ENCODE measurements at regions not wholly inside any gene's neighbourhood (a gene's known extent, or its start where the extent isn't known, plus 50 kb on each side); places are given as distances from the start of the nearest gene placed in this dataset.

DNA sequence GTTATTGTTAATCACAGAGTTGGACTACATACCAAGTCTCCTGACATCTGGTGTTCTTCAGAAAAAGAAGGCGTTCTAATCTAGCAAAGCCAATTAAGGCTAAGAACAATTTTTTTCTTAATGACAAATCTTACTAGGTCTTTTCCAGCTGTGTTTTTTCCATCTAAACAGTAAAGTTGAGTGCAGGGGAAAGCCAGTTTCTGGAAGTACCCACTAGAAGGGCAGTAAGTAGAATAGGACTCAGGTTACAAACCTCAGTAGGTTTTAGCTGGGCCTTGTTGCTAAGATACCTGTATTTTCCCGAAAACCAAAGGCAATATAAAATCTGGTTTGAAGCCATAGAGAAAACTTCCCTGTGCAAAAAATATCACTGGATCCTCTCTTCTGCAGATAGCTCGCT, 351.9 kb downstream of the ETS1 start:
- Histone ChIP-seq H3K27me3 (ENCODE audit: control insufficient read depth in 2 of 2, insufficient read depth in 2 of 2, low read length in 2 of 2) (no peaks in the 10 kb centered on the region), H3K4me3 (replicated peaks in 1 of 3; ENCODE audit: insufficient read depth in 1 of 3, low read depth in 1 of 3, low read length in 3 of 3) (no peak overlapping the region), H3K9me3 (replicated peaks; ENCODE audit: control insufficient read depth, insufficient read depth, low read length) (no peaks in the 10 kb centered on the region), H3K4me2 (ENCODE audit: insufficient read depth, low read length) (no peak overlapping the region), H3K4me1 (ENCODE audit: control insufficient read depth, extremely low read depth, insufficient read depth, low read length) (peaks cover 25% of the 10 kb centered on the region), H3K9me1 (replicated peaks; ENCODE audit: control insufficient read depth, extremely low read depth, insufficient read depth, low read length) (no peaks in the 10 kb centered on the region), H3K36me3 (ENCODE audit: control insufficient read depth in 2 of 2, extremely low read depth in 1 of 2, insufficient read depth in 2 of 2, low read length in 2 of 2) (no peaks in the 10 kb centered on the region), H4K20me1 (replicated peaks; ENCODE audit: control insufficient read depth, extremely low read depth, insufficient read depth, low read length) (no peaks in the 10 kb centered on the region), H3K79me2 (ENCODE audit: control insufficient read depth, insufficient read depth, low read length) (no peaks in the 10 kb centered on the region), H3K9ac (replicated peaks; ENCODE audit: extremely low read depth, insufficient read depth, low read length) (no peak overlapping the region), H3K27ac (ENCODE audit: insufficient read depth, low read depth, low read length) (no peak overlapping the region), H2AFZ (ENCODE audit: low read depth, low read length) (no peak overlapping the region)
- no TSS peak for BruUV-seq (replicated peaks)
- intact Hi-C loops (cut with micrococcal nuclease) (no loop called here), dilution Hi-C loops (cut with MboI; ENCODE audit: extremely low pct_ligation_motif_present, low sequenced_read_pairs) (no loop called here)
- DNase-seq (ENCODE audit: low read depth, low spot score), result no peak
- POLR2A ChIA-PET, result no interaction called here
- CTCF ChIA-PET, result interaction anchor here (0.6 to 1.5 kb wide), 3 partner anchors 8 to 1632 kb away, joined by 3 to 7 read pairs (median 3); no protein-coding TSS in a partner anchor
- FAIRE-seq, result peak; percentile 53
- no peak for TF ChIP-seq GATA2 (IDR thresholded peaks at IDR 0.05; ENCODE audit: insufficient read depth, insufficient read length, low read depth, low read length)
- TF ChIP-seq POLR2A (IDR thresholded peaks at IDR 0.05; ENCODE audit: low read depth, low read length), result no peak
- TF ChIP-seq POLR2AphosphoS5 (IDR thresholded peaks at IDR 0.05; ENCODE audit: insufficient read depth, low read depth, low read length), result no peak
- no peak for TF ChIP-seq FOS (IDR thresholded peaks at IDR 0.05; ENCODE audit: borderline replicate concordance, insufficient read depth, low read length)
- TF ChIP-seq, protein P1, sequence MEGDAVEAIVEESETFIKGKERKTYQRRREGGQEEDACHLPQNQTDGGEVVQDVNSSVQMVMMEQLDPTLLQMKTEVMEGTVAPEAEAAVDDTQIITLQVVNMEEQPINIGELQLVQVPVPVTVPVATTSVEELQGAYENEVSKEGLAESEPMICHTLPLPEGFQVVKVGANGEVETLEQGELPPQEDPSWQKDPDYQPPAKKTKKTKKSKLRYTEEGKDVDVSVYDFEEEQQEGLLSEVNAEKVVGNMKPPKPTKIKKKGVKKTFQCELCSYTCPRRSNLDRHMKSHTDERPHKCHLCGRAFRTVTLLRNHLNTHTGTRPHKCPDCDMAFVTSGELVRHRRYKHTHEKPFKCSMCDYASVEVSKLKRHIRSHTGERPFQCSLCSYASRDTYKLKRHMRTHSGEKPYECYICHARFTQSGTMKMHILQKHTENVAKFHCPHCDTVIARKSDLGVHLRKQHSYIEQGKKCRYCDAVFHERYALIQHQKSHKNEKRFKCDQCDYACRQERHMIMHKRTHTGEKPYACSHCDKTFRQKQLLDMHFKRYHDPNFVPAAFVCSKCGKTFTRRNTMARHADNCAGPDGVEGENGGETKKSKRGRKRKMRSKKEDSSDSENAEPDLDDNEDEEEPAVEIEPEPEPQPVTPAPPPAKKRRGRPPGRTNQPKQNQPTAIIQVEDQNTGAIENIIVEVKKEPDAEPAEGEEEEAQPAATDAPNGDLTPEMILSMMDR (IDR thresholded peaks at IDR 0.05; ENCODE audit: extremely low read depth in 1 of 2, insufficient read depth in 1 of 2, low read depth in 1 of 2, low read length in 2 of 2), result no peak
- no peak for TF ChIP-seq EZH2 (IDR thresholded peaks at IDR 0.05; ENCODE audit: borderline replicate concordance, low read depth, low read length, severe bottlenecking)
- TF ChIP-seq MYC (IDR thresholded peaks at IDR 0.05; ENCODE audit: low read depth, low read length), result no peak
- TF ChIP-seq, protein P2, sequence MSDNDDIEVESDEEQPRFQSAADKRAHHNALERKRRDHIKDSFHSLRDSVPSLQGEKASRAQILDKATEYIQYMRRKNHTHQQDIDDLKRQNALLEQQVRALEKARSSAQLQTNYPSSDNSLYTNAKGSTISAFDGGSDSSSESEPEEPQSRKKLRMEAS (IDR thresholded peaks at IDR 0.05; ENCODE audit: insufficient read depth, insufficient read length), result no peak
- no peak for TF ChIP-seq JUN (IDR thresholded peaks at IDR 0.05; ENCODE audit: borderline replicate concordance, insufficient read depth, insufficient read length, low read depth)

Measured in endothelial cell of umbilical vein (primary cell).